ENCODE measurements at regions not wholly inside any gene's neighbourhood (a gene's known extent, or its start where the extent isn't known, plus 50 kb on each side); places are given as distances from the start of the nearest gene placed in this dataset.

DNA sequence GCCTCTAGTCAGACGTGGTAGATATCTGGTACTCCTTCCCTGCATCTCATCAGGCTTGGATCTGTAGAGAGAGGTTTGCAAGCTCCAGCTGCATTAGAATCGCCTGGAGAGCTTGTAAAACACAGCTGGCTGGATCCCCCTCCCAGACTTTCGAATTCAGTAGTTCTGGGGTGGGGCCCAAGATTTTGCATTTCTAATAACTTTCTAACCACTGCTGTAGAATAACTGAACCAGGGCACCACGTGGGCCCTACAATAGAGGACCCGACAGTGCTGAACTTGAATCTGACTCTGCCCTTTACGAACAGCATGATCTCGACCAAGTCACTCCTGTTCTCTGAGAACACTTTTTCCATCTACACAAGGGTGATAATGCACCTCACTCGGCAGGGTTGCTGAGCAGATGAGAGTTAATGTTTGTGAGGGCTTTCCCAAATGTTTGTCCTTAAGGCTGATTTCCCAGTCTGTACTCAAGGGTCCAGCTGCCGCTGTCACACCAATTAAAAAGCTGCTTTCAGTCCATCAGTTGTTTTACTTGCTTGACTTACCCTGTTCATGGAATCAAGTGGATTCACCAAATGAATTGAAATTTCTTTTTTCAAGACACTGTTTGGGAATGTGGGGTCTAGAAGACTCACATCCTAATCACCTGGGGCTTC is 86.6 kb upstream of the SLC24A4 start:
- no peak overlapping the region for H3K27ac Mint-ChIP-seq
- Histone ChIP-seq H3K9me3 (ENCODE audit: control extremely low read depth in 1 of 3, control insufficient read depth in 2 of 3, insufficient read depth in 1 of 3, low read length in 2 of 3) (peaks cover 2 to 21% (median 4%) of the 10 kb centered on the region in 3 donors), H3K4me2 (replicated peaks; ENCODE audit: low read depth, low read length, poor library complexity, severe bottlenecking) (no peak overlapping the region), H3K27ac (ENCODE audit: low read length in 2 of 2) (no peak overlapping the region), H2AFZ (ENCODE audit: insufficient read depth, low read depth, low read length, poor library complexity, severe bottlenecking) (no peak overlapping the region), H3K27me3 (replicated peaks in 1 of 4; ENCODE audit: control extremely low read depth in 1 of 4, control insufficient read depth in 3 of 4, insufficient read depth in 4 of 4, low read length in 3 of 4) (peaks cover 0 to 13% (median 1%) of the 10 kb centered on the region in 4 experiments), H3K36me3 (replicated peaks in 1 of 2; ENCODE audit: control extremely low read depth in 1 of 2, control insufficient read depth in 1 of 2, extremely low read depth in 1 of 2, insufficient read depth in 2 of 2, low read length in 1 of 2) (no peaks in the 10 kb centered on the region), H3K9ac (ENCODE audit: low read length) (no peak overlapping the region), H3K79me2 (ENCODE audit: control insufficient read depth, insufficient read depth, low read length) (no peaks in the 10 kb centered on the region), H3K4me3 (ENCODE audit: control extremely low read depth in 1 of 5, extremely low read depth in 1 of 5, insufficient read depth in 1 of 5, low read depth in 2 of 5, low read length in 4 of 5) (no peak overlapping the region), H4K20me1 (ENCODE audit: control insufficient read depth, insufficient read depth, low read length, poor library complexity, severe bottlenecking) (no peaks in the 10 kb centered on the region), H3K4me1 (ENCODE audit: control insufficient read depth in 2 of 2, insufficient read depth in 2 of 2, low read length in 2 of 2) (no peaks in the 10 kb centered on the region)
- DNase-seq = no peak
- ChIA-PET CTCF (no interaction called here), POLR2A (no interaction called here)
- WGBS (ENCODE audit: insufficient coverage) = 83% methylated on average over 4 of the region's 9 CpGs
- TF ChIP-seq, protein P1, sequence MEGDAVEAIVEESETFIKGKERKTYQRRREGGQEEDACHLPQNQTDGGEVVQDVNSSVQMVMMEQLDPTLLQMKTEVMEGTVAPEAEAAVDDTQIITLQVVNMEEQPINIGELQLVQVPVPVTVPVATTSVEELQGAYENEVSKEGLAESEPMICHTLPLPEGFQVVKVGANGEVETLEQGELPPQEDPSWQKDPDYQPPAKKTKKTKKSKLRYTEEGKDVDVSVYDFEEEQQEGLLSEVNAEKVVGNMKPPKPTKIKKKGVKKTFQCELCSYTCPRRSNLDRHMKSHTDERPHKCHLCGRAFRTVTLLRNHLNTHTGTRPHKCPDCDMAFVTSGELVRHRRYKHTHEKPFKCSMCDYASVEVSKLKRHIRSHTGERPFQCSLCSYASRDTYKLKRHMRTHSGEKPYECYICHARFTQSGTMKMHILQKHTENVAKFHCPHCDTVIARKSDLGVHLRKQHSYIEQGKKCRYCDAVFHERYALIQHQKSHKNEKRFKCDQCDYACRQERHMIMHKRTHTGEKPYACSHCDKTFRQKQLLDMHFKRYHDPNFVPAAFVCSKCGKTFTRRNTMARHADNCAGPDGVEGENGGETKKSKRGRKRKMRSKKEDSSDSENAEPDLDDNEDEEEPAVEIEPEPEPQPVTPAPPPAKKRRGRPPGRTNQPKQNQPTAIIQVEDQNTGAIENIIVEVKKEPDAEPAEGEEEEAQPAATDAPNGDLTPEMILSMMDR (IDR thresholded peaks at IDR 0.05) = no peak
- TF ChIP-seq EZH2 (IDR thresholded peaks at IDR 0.05; ENCODE audit: borderline replicate concordance, insufficient read depth, low read depth, low read length, poor library complexity, severe bottlenecking) = no peak
- H3K9me3 Mint-ChIP-seq (ENCODE audit: insufficient read depth) = peaks cover 7% of the 10 kb centered on the region
- H3K4me1 Mint-ChIP-seq = no peaks in the 10 kb centered on the region
- no peak overlapping the region for H3K4me3 Mint-ChIP-seq
- no peak for ATAC-seq (ENCODE audit: low read depth)
- intact Hi-C loops (cut with micrococcal nuclease) = no loop called here
- H3K27me3 Mint-ChIP-seq = peaks cover 30% of the 10 kb centered on the region

DNA sequence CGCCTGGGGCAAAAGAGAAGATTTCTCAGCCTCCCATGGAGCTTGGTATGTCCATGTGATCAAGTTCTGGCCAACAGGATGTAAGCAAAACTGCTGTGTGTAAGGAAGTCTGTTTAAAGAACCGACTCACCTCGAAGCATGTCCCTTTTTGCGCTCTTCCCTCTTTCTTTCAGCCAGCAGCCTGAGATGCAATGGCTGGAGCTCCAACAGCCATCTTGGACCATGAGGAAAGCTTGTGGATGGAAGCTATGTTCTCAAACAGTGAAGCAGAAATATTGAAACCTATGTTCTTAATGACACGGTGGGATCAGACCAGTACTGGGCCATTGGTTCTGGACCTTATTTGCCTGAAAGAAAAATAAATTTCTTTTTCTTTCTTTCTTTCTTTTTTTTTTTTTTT is 82.3 kb upstream of the SLC24A4 start:
- TF ChIP-seq, protein P1 (IDR thresholded peaks at IDR 0.05) = no peak
- TF ChIP-seq EZH2 (IDR thresholded peaks at IDR 0.05; ENCODE audit: borderline replicate concordance, insufficient read depth, low read depth, low read length, poor library complexity, severe bottlenecking) = no peak
- peaks cover 2 to 26% (median 21%) of the 10 kb centered on the region in 3 donors for H3K9me3 ChIP-seq (ENCODE audit: control extremely low read depth in 1 of 3, control insufficient read depth in 2 of 3, insufficient read depth in 1 of 3, low read length in 2 of 3)
- no peak overlapping the region for H3K4me3 ChIP-seq (ENCODE audit: control extremely low read depth in 1 of 5, extremely low read depth in 1 of 5, insufficient read depth in 1 of 5, low read depth in 2 of 5, low read length in 4 of 5)
- POLR2A ChIA-PET = no interaction called here
- H3K9ac ChIP-seq (ENCODE audit: low read length) = no peak overlapping the region
- Mint-ChIP-seq H3K4me1 (no peaks in the 10 kb centered on the region), H3K27me3 (peaks cover 2% of the 10 kb centered on the region), H3K9me3 (ENCODE audit: insufficient read depth) (peaks cover 7% of the 10 kb centered on the region), H3K4me3 (no peak overlapping the region), H3K27ac (no peak overlapping the region)
- no peak overlapping the region for H3K27ac ChIP-seq (ENCODE audit: low read length in 2 of 2)
- ATAC-seq (ENCODE audit: low read depth) (no peak), DNase-seq (no peak)
- peaks cover 0 to 7% (median 0%) of the 10 kb centered on the region in 4 experiments for H3K27me3 ChIP-seq (replicated peaks in 1 of 4; ENCODE audit: control extremely low read depth in 1 of 4, control insufficient read depth in 3 of 4, insufficient read depth in 4 of 4, low read length in 3 of 4)
- WGBS (ENCODE audit: insufficient coverage) = 91% methylated on average over 4 of the region's 5 CpGs
- no peak overlapping the region for H3K4me2 ChIP-seq (replicated peaks; ENCODE audit: low read depth, low read length, poor library complexity, severe bottlenecking)
- CTCF ChIA-PET = no interaction called here
- H3K36me3 ChIP-seq (replicated peaks in 1 of 2; ENCODE audit: control extremely low read depth in 1 of 2, control insufficient read depth in 1 of 2, extremely low read depth in 1 of 2, insufficient read depth in 2 of 2, low read length in 1 of 2) = no peaks in the 10 kb centered on the region
- no peaks in the 10 kb centered on the region for H3K4me1 ChIP-seq (ENCODE audit: control insufficient read depth in 2 of 2, insufficient read depth in 2 of 2, low read length in 2 of 2)
- no peaks in the 10 kb centered on the region for H4K20me1 ChIP-seq (ENCODE audit: control insufficient read depth, insufficient read depth, low read length, poor library complexity, severe bottlenecking)
- intact Hi-C loops (cut with micrococcal nuclease) = no loop called here
- no peak overlapping the region for H2AFZ ChIP-seq (ENCODE audit: insufficient read depth, low read depth, low read length, poor library complexity, severe bottlenecking)
- H3K79me2 ChIP-seq (ENCODE audit: control insufficient read depth, insufficient read depth, low read length) = no peaks in the 10 kb centered on the region
